A673 (cell line): ENCODE measurements at regions not wholly inside any gene's neighbourhood (a gene's known extent, or its start where the extent isn't known, plus 50 kb on each side); places are given as distances from the start of the nearest gene placed in this dataset.

Experiments used
- CTCF ChIP-seq: fragments of 300-800, 200-600 bp; sonication (generic); conservative IDR thresholded peaks from 2 replicates; pipeline ENCODE4 v1.5.1; 2017; ENCODE audit warnings: low read depth, mild to moderate bottlenecking, antibody characterized with exemption, low read length, moderate library complexity, mixed read lengths
- EZH2 ChIP-seq: fragments of 200-600 bp; sonication (generic); IDR thresholded peaks from 2 replicates; pipeline ENCODE4 v1.6.1; 2017; ENCODE audit warnings: borderline replicate concordance, low read depth, mild to moderate bottlenecking, mixed read lengths, antibody characterized with exemption, low read length; ENCODE audit not compliant: poor library complexity, severe bottlenecking

GRCh38 chr10:101303087-101303703 is 50.8 kb upstream of the BTRC start:
- no peak for TF ChIP-seq CTCF
- TF ChIP-seq EZH2, result no peak
